HepG2 (cell line): ENCODE measurements at regions not wholly inside any gene's neighbourhood (a gene's known extent, or its start where the extent isn't known, plus 50 kb on each side); places are given as distances from the start of the nearest gene placed in this dataset.

Source experiments
- ATF5 ChIP-seq: sonication (generic); formaldehyde crosslinking; IDR thresholded peaks from 2 replicates; pipeline ENCODE4 v1.4.0; 2020; ENCODE audit warnings: mild to moderate bottlenecking, low read depth, missing genetic modification reagents
- IRF9 ChIP-seq: sonication (generic); formaldehyde crosslinking; IDR thresholded peaks from 2 replicates; pipeline ENCODE4 v1.8.0; 2022; ENCODE audit warnings: missing genetic modification reagents, mild to moderate bottlenecking, borderline replicate concordance
- SIX1 ChIP-seq: sonication (generic); formaldehyde crosslinking; IDR thresholded peaks from 2 replicates; pipeline ENCODE4 v1.4.0; 2020; ENCODE audit warnings: missing genetic modification reagents, borderline replicate concordance
- ZBTB2 ChIP-seq: sonication (generic); formaldehyde crosslinking; IDR thresholded peaks from 2 replicates; pipeline ENCODE4 v1.8.0; 2022; ENCODE audit warnings: low read depth, missing genetic modification reagents
- ZBTB25 ChIP-seq: IDR thresholded peaks from 2 replicates; pipeline ENCODE4 v1.6.1; 2018; ENCODE audit warnings: missing genetic modification reagents
- ZGPAT ChIP-seq: IDR thresholded peaks from 2 replicates; pipeline ENCODE4 v1.6.1; 2016; ENCODE audit warnings: mild to moderate bottlenecking
- ZNF597 ChIP-seq: sonication (generic); formaldehyde crosslinking; IDR thresholded peaks from 2 replicates; pipeline ENCODE4 v1.5.0; 2020; ENCODE audit warnings: missing genetic modification reagents
- ZNF619 ChIP-seq: sonication (generic); formaldehyde crosslinking; IDR thresholded peaks from 2 replicates; pipeline ENCODE4 v1.4.0; 2020; ENCODE audit warnings: mild to moderate bottlenecking, missing genetic modification reagents
- ZNF781 ChIP-seq: sonication (generic); formaldehyde crosslinking; IDR thresholded peaks from 2 replicates; pipeline ENCODE4 v1.5.1; 2020; ENCODE audit warnings: borderline replicate concordance, mild to moderate bottlenecking, missing genetic modification reagents; ENCODE audit errors: not compliant biosample characterization

- TF ChIP-seq IRF9 (CRISPR knock-in tag) (no peak), ZBTB25 (no peak), ZNF619 (no peak), ZNF597 (CRISPR knock-in tag) (no peak), ATF5 (CRISPR knock-in tag) (no peak), ZNF781 (CRISPR knock-in tag) (no peak), ZGPAT (CRISPR knock-in tag) (no peak), SIX1 (CRISPR knock-in tag) (no peak), ZBTB2 (CRISPR knock-in tag) (no peak)
Observed at GRCh38 chr22:44604991-44605390, 97.0 kb upstream of the PRR5 start (continued).
